Islet precursor cell (in vitro differentiated cells): ENCODE measurements at regions not wholly inside any gene's neighbourhood (a gene's known extent, or its start where the extent isn't known, plus 50 kb on each side); places are given as distances from the start of the nearest gene placed in this dataset.

Experiments used
- DNase-seq: peaks from one replicate; pipeline ENCODE4 v3.0.0-alpha.2; 2018

- no peak for DNase-seq
These were observed 154.1 kb upstream of the PRDM9 start for GRCh38 chr5:23353286-23353685.

- peak; percentile 80 for DNase-seq
These were observed 155.0 kb upstream of the PRDM9 start for GRCh38 chr5:23352446-23352845.

GRCh38 chr5:23343121-23343520 is 164.3 kb upstream of the PRDM9 start:
- no peak for DNase-seq

GRCh38 chr5:23332650-23333251 is 174.7 kb upstream of the PRDM9 start:
- no peak for DNase-seq

GRCh38 chr5:23330726-23331125 is 176.7 kb upstream of the PRDM9 start:
- DNase-seq = no peak

- DNase-seq = no peak
These were observed 187.5 kb upstream of the PRDM9 start for GRCh38 chr5:23319901-23320300.

GRCh38 chr5:23318960-23319359 is 188.4 kb upstream of the PRDM9 start:
- no peak for DNase-seq

GRCh38 chr5:23318166-23318565 is 189.2 kb upstream of the PRDM9 start:
- no peak for DNase-seq

GRCh38 chr5:23316060-23316591 is 191.3 kb upstream of the PRDM9 start:
- no peak for DNase-seq

GRCh38 chr5:23314827-23315226 is 192.6 kb upstream of the PRDM9 start:
- no peak for DNase-seq

- no peak for DNase-seq
These were observed 202.4 kb upstream of the PRDM9 start for GRCh38 chr5:23305055-23305454.

GRCh38 chr5:23303836-23304235 is 203.6 kb upstream of the PRDM9 start:
- DNase-seq = no peak

GRCh38 chr5:23303435-23303834 is 204.0 kb upstream of the PRDM9 start:
- no peak for DNase-seq

GRCh38 chr5:23302438-23302837 is 205.0 kb upstream of the PRDM9 start:
- DNase-seq = no peak

- no peak for DNase-seq
These were observed 218.2 kb upstream of the PRDM9 start for GRCh38 chr5:23289162-23289561.

- no peak for DNase-seq
These were observed 222.8 kb upstream of the PRDM9 start for GRCh38 chr5:23284656-23285055.

- DNase-seq = no peak
These were observed 233.2 kb upstream of the PRDM9 start for GRCh38 chr5:23274171-23274570.

- DNase-seq = no peak
These were observed 237.4 kb upstream of the PRDM9 start for GRCh38 chr5:23269981-23270380.

- no peak for DNase-seq
These were observed 239.3 kb upstream of the PRDM9 start for GRCh38 chr5:23268136-23268535.

GRCh38 chr5:23260621-23261020 is 246.8 kb upstream of the PRDM9 start:
- DNase-seq = no peak

- no peak for DNase-seq
These were observed 249.8 kb upstream of the PRDM9 start for GRCh38 chr5:23257656-23258055.

GRCh38 chr5:23253621-23254198 is 253.7 kb upstream of the PRDM9 start:
- no peak for DNase-seq

GRCh38 chr5:23242891-23243290 is 264.5 kb upstream of the PRDM9 start:
- no peak for DNase-seq

- DNase-seq = no peak
These were observed 272.2 kb upstream of the PRDM9 start for GRCh38 chr5:23235246-23235645.

- no peak for DNase-seq
These were observed 273.2 kb upstream of the PRDM9 start for GRCh38 chr5:23234197-23234596.
